Testis (tissue), 2 donors: ENCODE measurements at regions not wholly inside any gene's neighbourhood (a gene's known extent, or its start where the extent isn't known, plus 50 kb on each side); places are given as distances from the start of the nearest gene placed in this dataset.

Experiments
- DNase-seq: peaks from one replicate; pipeline ENCODE4 v3.0.0-alpha.2; 2019
- H3K27ac ChIP-seq, 2 donors: fragments of 200-600 bp; sonication (generic); one replicate each; pipeline ENCODE4 v1.5.1; 2019
- H3K27me3 ChIP-seq: fragments of 200-600 bp; sonication (generic); one replicate; pipeline ENCODE4 v1.5.1; 2019
- H3K36me3 ChIP-seq: fragments of 200-600 bp; sonication (generic); one replicate; pipeline ENCODE4 v1.5.1; 2017; ENCODE audit warnings: low read depth; ENCODE audit errors: missing control alignments
- H3K4me1 ChIP-seq: fragments of 200-600 bp; sonication (generic); one replicate; pipeline ENCODE4 v1.5.1; 2019
- H3K4me3 ChIP-seq, 2 donors: fragments of 200-600 bp; sonication (generic); one replicate each; pipeline ENCODE4 v1.5.1; 2017 to 2019
- H3K9me3 ChIP-seq: fragments of 200-600 bp; sonication (generic); one replicate; pipeline ENCODE4 v1.5.1; 2017
- CTCF ChIP-seq, 3 experiments: fragments of 450-650 bp in 2 of 3; fragments of 200-600 bp in 1 of 3; sonication (generic) in 1 of 3; IDR thresholded peaks; one replicate each; pipeline ENCODE4 v1.5.1; 2016 to 2019; ENCODE audit warnings: antibody characterized with exemption in 3 of 3, mild to moderate bottlenecking in 2 of 3, moderate library complexity in 1 of 3
- POLR2A ChIP-seq: fragments of 450-650 bp; IDR thresholded peaks from one replicate; pipeline ENCODE4 v1.6.1; 2017; ENCODE audit warnings: antibody characterized with exemption, mild to moderate bottlenecking, moderate library complexity
- WGBS, 2 donors: methylation state at CpG; one replicate each; pipeline ENCODE4 v1.1.5; 2018; 5-methylcytosine and 5-hydroxymethylcytosine counted together
- intact Hi-C: fragments of 100-400 bp; cut with DNase I; formaldehyde crosslinking; loops from one replicate; pipeline ENCODE4 v1.15.1; 2023; ENCODE audit warnings: low total_unique reads

GRCh38 chr22:35189559-35189958 is 67.7 kb upstream of the HMGXB4 start:
- H3K4me1 ChIP-seq, result no peaks in the 10 kb centered on the region
- H3K27ac ChIP-seq, result no peak overlapping the region
- no peaks in the 10 kb centered on the region for H3K36me3 ChIP-seq
- no peaks in the 10 kb centered on the region for H3K9me3 ChIP-seq
- no peak overlapping the region for H3K4me3 ChIP-seq
- no peak for DNase-seq
- no peak for TF ChIP-seq CTCF (IDR thresholded peaks at IDR 0.05)
- no peak for TF ChIP-seq POLR2A
- no peaks in the 10 kb centered on the region for H3K27me3 ChIP-seq
- intact Hi-C loops, result no loop called here

- H3K27ac ChIP-seq, result no peak overlapping the region
These were observed 65.9 kb upstream of the HMGXB4 start for GRCh38 chr22:35191412-35191811.

GRCh38 chr22:35192129-35192918 is 65.0 kb upstream of the HMGXB4 start:
- TF ChIP-seq CTCF (IDR thresholded peaks at IDR 0.05) (no peak), POLR2A (no peak)
- Histone ChIP-seq H3K4me1 (no peaks in the 10 kb centered on the region), H3K27me3 (no peaks in the 10 kb centered on the region), H3K9me3 (no peaks in the 10 kb centered on the region), H3K36me3 (no peaks in the 10 kb centered on the region), H3K27ac (no peak overlapping the region), H3K4me3 (no peak overlapping the region)
- intact Hi-C loops, result no loop called here
- 74 to 77% methylated on average over 8 of the region's 8 CpGs for WGBS, 2 donors
- DNase-seq, result no peak

More at GRCh38 chr22:35191412-35191811, 65.9 kb upstream of the HMGXB4 start:
- 66 to 77% methylated on average over 2 of the region's 2 CpGs for WGBS, 2 donors
- no peaks in the 10 kb centered on the region for H3K9me3 ChIP-seq
- no peaks in the 10 kb centered on the region for H3K27me3 ChIP-seq
- no peak overlapping the region for H3K4me3 ChIP-seq
- DNase-seq, result no peak
- no peaks in the 10 kb centered on the region for H3K36me3 ChIP-seq
- TF ChIP-seq CTCF (IDR thresholded peaks at IDR 0.05) (no peak), POLR2A (no peak)
- intact Hi-C loops, result no loop called here
- H3K4me1 ChIP-seq, result no peaks in the 10 kb centered on the region

- intact Hi-C loops, result no loop called here
- 73 to 76% methylated on average over 15 of the region's 15 CpGs for WGBS, 2 donors
- H3K4me3 ChIP-seq, result no peak overlapping the region
- H3K4me1 ChIP-seq, result no peaks in the 10 kb centered on the region
- DNase-seq, result no peak
- no peak for TF ChIP-seq CTCF (IDR thresholded peaks at IDR 0.05)
- TF ChIP-seq POLR2A, result no peak
- no peaks in the 10 kb centered on the region for H3K9me3 ChIP-seq
- H3K36me3 ChIP-seq, result no peaks in the 10 kb centered on the region
- H3K27ac ChIP-seq, result no peak overlapping the region
- no peaks in the 10 kb centered on the region for H3K27me3 ChIP-seq
These were observed 62.1 kb upstream of the HMGXB4 start for GRCh38 chr22:35195226-35195625.

- intact Hi-C loops, result no loop called here
These were observed 61.5 kb upstream of the HMGXB4 start for GRCh38 chr22:35195821-35196220.

More at GRCh38 chr22:35195821-35196220, 61.5 kb upstream of the HMGXB4 start:
- Histone ChIP-seq H3K4me3 (no peak overlapping the region), H3K4me1 (no peaks in the 10 kb centered on the region), H3K9me3 (no peaks in the 10 kb centered on the region), H3K27me3 (no peaks in the 10 kb centered on the region), H3K27ac (no peak overlapping the region), H3K36me3 (no peaks in the 10 kb centered on the region)
- DNase-seq, result no peak
- no peak for TF ChIP-seq CTCF (IDR thresholded peaks at IDR 0.05)
- no peak for TF ChIP-seq POLR2A
- WGBS, 2 donors, result 83 to 86% methylated on average over 4 of the region's 4 CpGs
